ENCODE measurements at regions not wholly inside any gene's neighbourhood (a gene's known extent, or its start where the extent isn't known, plus 50 kb on each side); places are given as distances from the start of the nearest gene placed in this dataset.
"Not testable (repeated sequence)": the region's sequence is repeated elsewhere in the genome, so short reads cannot be mapped to it uniquely, and the experiment has no call there.

GRCh38 chr1:57544345-57544744 lies 120.5 kb upstream of the DAB1 start:
- no peak overlapping the region for H3K27ac ChIP-seq
- no peaks in the 10 kb centered on the region for H3K79me2 ChIP-seq
- H3K9me3 ChIP-seq (ENCODE audit: control insufficient read depth, low read length) = no peaks in the 10 kb centered on the region
- TF ChIP-seq, protein P1, sequence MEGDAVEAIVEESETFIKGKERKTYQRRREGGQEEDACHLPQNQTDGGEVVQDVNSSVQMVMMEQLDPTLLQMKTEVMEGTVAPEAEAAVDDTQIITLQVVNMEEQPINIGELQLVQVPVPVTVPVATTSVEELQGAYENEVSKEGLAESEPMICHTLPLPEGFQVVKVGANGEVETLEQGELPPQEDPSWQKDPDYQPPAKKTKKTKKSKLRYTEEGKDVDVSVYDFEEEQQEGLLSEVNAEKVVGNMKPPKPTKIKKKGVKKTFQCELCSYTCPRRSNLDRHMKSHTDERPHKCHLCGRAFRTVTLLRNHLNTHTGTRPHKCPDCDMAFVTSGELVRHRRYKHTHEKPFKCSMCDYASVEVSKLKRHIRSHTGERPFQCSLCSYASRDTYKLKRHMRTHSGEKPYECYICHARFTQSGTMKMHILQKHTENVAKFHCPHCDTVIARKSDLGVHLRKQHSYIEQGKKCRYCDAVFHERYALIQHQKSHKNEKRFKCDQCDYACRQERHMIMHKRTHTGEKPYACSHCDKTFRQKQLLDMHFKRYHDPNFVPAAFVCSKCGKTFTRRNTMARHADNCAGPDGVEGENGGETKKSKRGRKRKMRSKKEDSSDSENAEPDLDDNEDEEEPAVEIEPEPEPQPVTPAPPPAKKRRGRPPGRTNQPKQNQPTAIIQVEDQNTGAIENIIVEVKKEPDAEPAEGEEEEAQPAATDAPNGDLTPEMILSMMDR (IDR thresholded peaks at IDR 0.05) = no peak
- no peaks in the 10 kb centered on the region for H3K36me3 ChIP-seq (ENCODE audit: control insufficient read depth, insufficient read depth, low read length)
- H3K4me2 ChIP-seq (ENCODE audit: low read length) = no peak overlapping the region
- H3K9ac ChIP-seq = no peak overlapping the region
- H3K4me1 ChIP-seq = no peaks in the 10 kb centered on the region
- H3K27me3 ChIP-seq (ENCODE audit: control insufficient read depth, insufficient read depth, low read length) = no peaks in the 10 kb centered on the region
- no peak overlapping the region for H2AFZ ChIP-seq
- no peak overlapping the region for H3K4me3 ChIP-seq (ENCODE audit: low read depth, low read length)

- H3K4me3 ChIP-seq (ENCODE audit: low read depth, low read length) = no peak overlapping the region
- H3K36me3 ChIP-seq (ENCODE audit: control insufficient read depth, insufficient read depth, low read length) = no peaks in the 10 kb centered on the region
- H3K9ac ChIP-seq = no peak overlapping the region
- no peaks in the 10 kb centered on the region for H3K79me2 ChIP-seq
- TF ChIP-seq, protein P1 (IDR thresholded peaks at IDR 0.05) = no peak
- no peaks in the 10 kb centered on the region for H3K4me1 ChIP-seq
- H2AFZ ChIP-seq = no peak overlapping the region
- no peak overlapping the region for H3K4me2 ChIP-seq (ENCODE audit: low read length)
- no peaks in the 10 kb centered on the region for H3K9me3 ChIP-seq (ENCODE audit: control insufficient read depth, low read length)
- no peak overlapping the region for H3K27ac ChIP-seq
- H3K27me3 ChIP-seq (ENCODE audit: control insufficient read depth, insufficient read depth, low read length) = no peaks in the 10 kb centered on the region
Measured at GRCh38 chr1:57536749-57537423, 113.0 kb upstream of the DAB1 start.

DNA sequence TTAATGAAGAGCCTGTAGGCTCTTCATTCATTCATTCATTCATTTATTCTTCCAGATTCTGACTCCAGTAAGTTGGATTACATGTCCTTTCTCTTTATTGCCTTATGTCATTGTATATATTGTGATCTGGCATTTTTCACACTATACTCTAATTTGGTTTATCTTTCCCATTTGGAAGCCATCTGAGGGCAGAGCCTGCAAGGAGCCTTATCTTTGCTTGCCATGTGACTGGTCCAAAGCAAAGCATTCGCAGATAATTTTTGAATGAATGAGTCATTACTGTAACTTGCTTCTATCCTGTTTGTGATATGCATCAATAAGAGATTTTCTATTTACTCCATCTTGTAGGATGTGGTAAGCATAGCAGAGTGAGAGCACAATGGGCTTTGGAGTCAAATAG lies 108.4 kb upstream of the DAB1 start:
- no peak overlapping the region for H3K4me3 ChIP-seq (ENCODE audit: low read depth, low read length)
- no peaks in the 10 kb centered on the region for H3K79me2 ChIP-seq
- no peaks in the 10 kb centered on the region for H3K4me1 ChIP-seq
- H3K27ac ChIP-seq = no peak overlapping the region
- no peaks in the 10 kb centered on the region for H3K27me3 ChIP-seq (ENCODE audit: control insufficient read depth, insufficient read depth, low read length)
- TF ChIP-seq, protein P1 (IDR thresholded peaks at IDR 0.05) = no peak
- H3K36me3 ChIP-seq (ENCODE audit: control insufficient read depth, insufficient read depth, low read length) = no peaks in the 10 kb centered on the region
- no peaks in the 10 kb centered on the region for H3K9me3 ChIP-seq (ENCODE audit: control insufficient read depth, low read length)
- no peak overlapping the region for H3K4me2 ChIP-seq (ENCODE audit: low read length)
- no peak overlapping the region for H2AFZ ChIP-seq
- H3K9ac ChIP-seq = no peak overlapping the region

DNA sequence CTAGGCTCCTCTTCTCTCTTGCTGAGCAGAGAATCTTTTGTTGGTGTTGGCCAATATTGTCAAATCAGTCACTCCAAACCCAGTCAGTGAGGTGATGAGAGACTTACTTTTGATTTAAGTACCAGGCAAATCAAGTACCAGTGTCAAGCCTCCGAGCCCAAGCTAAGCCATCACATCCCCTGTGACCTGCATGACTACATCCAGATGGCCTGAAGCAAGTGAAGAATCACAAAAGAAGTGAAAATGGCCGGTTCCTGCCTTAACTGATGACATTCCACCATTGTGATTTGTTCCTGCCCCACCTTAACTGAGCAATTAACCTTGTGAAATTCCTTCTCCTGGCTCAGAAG lies 107.0 kb upstream of the DAB1 start:
- H3K9me3 ChIP-seq (ENCODE audit: control insufficient read depth, low read length); H3K27ac ChIP-seq; H3K36me3 ChIP-seq (ENCODE audit: control insufficient read depth, insufficient read depth, low read length); H3K9ac ChIP-seq; H3K79me2 ChIP-seq; H3K4me1 ChIP-seq; H3K4me2 ChIP-seq (ENCODE audit: low read length); H2AFZ ChIP-seq; H3K4me3 ChIP-seq (ENCODE audit: low read depth, low read length); H3K27me3 ChIP-seq (ENCODE audit: control insufficient read depth, insufficient read depth, low read length): not testable (repeated sequence)

DNA sequence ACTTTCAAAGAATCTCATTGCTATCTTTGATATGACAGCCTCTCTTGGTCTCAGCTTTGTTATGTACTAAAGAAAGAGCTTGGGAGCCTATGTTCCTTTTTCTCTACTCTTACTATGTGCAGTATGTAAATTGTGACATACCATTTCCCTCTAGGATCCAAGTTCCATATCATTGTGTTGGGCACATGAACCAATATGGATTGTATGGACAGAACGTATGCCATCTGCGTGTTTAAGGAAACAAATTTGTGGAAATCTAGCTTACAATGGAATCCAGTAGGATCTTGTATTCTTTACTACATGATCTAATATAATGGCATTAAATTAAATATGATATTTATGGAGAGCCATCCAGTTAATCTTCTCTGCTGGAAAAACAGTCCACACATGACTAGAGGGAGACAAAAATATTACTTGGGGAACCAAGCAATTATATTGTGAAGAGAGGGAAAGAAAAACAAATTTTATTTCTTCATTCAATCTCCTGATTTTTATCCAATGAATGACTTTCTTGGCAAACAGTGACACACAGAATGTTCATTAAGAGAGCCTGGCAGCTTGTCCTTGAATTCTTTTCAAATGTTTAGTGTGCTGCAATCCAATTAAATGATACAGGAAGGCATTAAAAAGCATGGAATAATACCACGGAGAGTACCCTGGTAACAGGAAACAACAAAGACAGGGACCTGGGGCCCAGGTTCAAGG lies 106.5 kb upstream of the DAB1 start:
- Histone ChIP-seq H3K9ac (no peak overlapping the region), H3K79me2 (no peaks in the 10 kb centered on the region), H3K4me3 (ENCODE audit: low read depth, low read length) (no peak overlapping the region), H2AFZ (no peak overlapping the region), H3K27me3 (ENCODE audit: control insufficient read depth, insufficient read depth, low read length) (no peaks in the 10 kb centered on the region), H3K4me1 (no peaks in the 10 kb centered on the region), H3K36me3 (ENCODE audit: control insufficient read depth, insufficient read depth, low read length) (no peaks in the 10 kb centered on the region), H3K27ac (no peak overlapping the region), H3K9me3 (ENCODE audit: control insufficient read depth, low read length) (no peaks in the 10 kb centered on the region), H3K4me2 (ENCODE audit: low read length) (no peak overlapping the region)
- TF ChIP-seq, protein P1 (IDR thresholded peaks at IDR 0.05) = no peak

All from parathyroid adenoma (tissue), 2 donors.